H9 (cell line): ENCODE measurements at regions not wholly inside any gene's neighbourhood (a gene's known extent, or its start where the extent isn't known, plus 50 kb on each side); places are given as distances from the start of the nearest gene placed in this dataset.
A peak's percentile ranks its signal among the peaks of the same experiment; 100 is the strongest.

Source experiments
- DNase-seq: peaks from one replicate; pipeline ENCODE4 v3.0.0-alpha.2; 2017
- H2AFZ ChIP-seq: one replicate; pipeline ENCODE4 v1.6.1; 2013; ENCODE audit warnings: mild to moderate bottlenecking, low read length, control low read depth, moderate library complexity
- H2AK5ac ChIP-seq: 2 replicates; pipeline ENCODE4 v1.6.1; 2013; ENCODE audit warnings: low read length, control low read depth, mixed read lengths; ENCODE audit not compliant: insufficient read length
- H2BK120ac ChIP-seq: one replicate; pipeline ENCODE4 v1.6.1; 2013; ENCODE audit warnings: low read depth, mild to moderate bottlenecking, low read length, control low read depth, inconsistent platforms; ENCODE audit not compliant: poor library complexity, severe bottlenecking
- H2BK12ac ChIP-seq: 2 replicates; pipeline ENCODE4 v1.6.1; 2013; ENCODE audit warnings: low read length, control low read depth, mixed read lengths, low read depth; ENCODE audit not compliant: insufficient read length
- H2BK15ac ChIP-seq: 2 replicates; pipeline ENCODE4 v1.6.1; 2013; ENCODE audit warnings: low read depth, low read length, control low read depth
- H2BK20ac ChIP-seq: one replicate; pipeline ENCODE4 v1.6.1; 2013; ENCODE audit warnings: low read depth, mild to moderate bottlenecking, low read length, control low read depth, inconsistent platforms; ENCODE audit not compliant: poor library complexity, severe bottlenecking
- H2BK5ac ChIP-seq: 2 replicates; pipeline ENCODE4 v1.6.1; 2013; ENCODE audit warnings: low read length, control low read depth, mixed read lengths; ENCODE audit not compliant: insufficient read length
- H3K14ac ChIP-seq: 2 replicates; pipeline ENCODE4 v1.6.1; 2013; ENCODE audit warnings: low read length, control low read depth; ENCODE audit not compliant: insufficient read depth
- H3K18ac ChIP-seq: 2 replicates; pipeline ENCODE4 v1.6.1; 2013; ENCODE audit warnings: low read depth, mild to moderate bottlenecking, mixed read lengths, low read length, control low read depth; ENCODE audit not compliant: insufficient read length
- H3K23ac ChIP-seq: 2 replicates; pipeline ENCODE4 v1.6.1; 2013; ENCODE audit warnings: low read length, control low read depth, mixed read lengths, low read depth; ENCODE audit not compliant: insufficient read length
- H3K23me2 ChIP-seq: 2 replicates; pipeline ENCODE4 v1.6.1; 2013; ENCODE audit warnings: low read depth, mild to moderate bottlenecking, mixed read lengths, low read length, control low read depth; ENCODE audit not compliant: insufficient read length, poor library complexity, severe bottlenecking
- H3K27ac ChIP-seq: 2 replicates; pipeline ENCODE4 v1.5.1; 2013; ENCODE audit warnings: low read length, control low read depth, mixed read lengths, low read depth; ENCODE audit not compliant: insufficient read length
- H3K27me3 ChIP-seq: 2 replicates; pipeline ENCODE4 v1.6.1; 2013; ENCODE audit warnings: low read length, control low read depth, inconsistent platforms; ENCODE audit not compliant: insufficient read depth
- H3K4ac ChIP-seq: 2 replicates; pipeline ENCODE4 v1.6.1; 2013; ENCODE audit warnings: low read depth, mild to moderate bottlenecking, control low read depth, inconsistent platforms, low read length, moderate library complexity
- H3K4me1 ChIP-seq: 2 replicates; pipeline ENCODE4 v1.6.1; 2013; ENCODE audit warnings: low read length, control low read depth, inconsistent platforms; ENCODE audit not compliant: insufficient read depth
- H3K4me2 ChIP-seq: 2 replicates; pipeline ENCODE4 v1.6.1; 2013; ENCODE audit warnings: low read length, control low read depth, mixed read lengths; ENCODE audit not compliant: insufficient read length, insufficient read depth
- H3K56ac ChIP-seq: 2 replicates; pipeline ENCODE4 v1.6.1; 2013; ENCODE audit warnings: low read depth, mild to moderate bottlenecking, mixed read lengths, low read length, control low read depth; ENCODE audit not compliant: insufficient read length
- H3K79me1 ChIP-seq: 2 replicates; pipeline ENCODE4 v1.6.1; 2013; ENCODE audit warnings: low read depth, mild to moderate bottlenecking, moderate library complexity, low read length, control low read depth, inconsistent platforms; ENCODE audit not compliant: insufficient read depth, poor library complexity, severe bottlenecking
- H3K79me2 ChIP-seq: 2 replicates; pipeline ENCODE4 v1.6.1; 2013; ENCODE audit warnings: low read length, control low read depth, inconsistent platforms; ENCODE audit not compliant: insufficient read depth
- H3K9ac ChIP-seq: 2 replicates; pipeline ENCODE4 v1.6.1; 2013; ENCODE audit warnings: low read length, control low read depth, mixed read lengths; ENCODE audit not compliant: insufficient read length; ENCODE audit errors: extremely low read depth
- H3K9me3 ChIP-seq: one replicate; pipeline ENCODE4 v1.6.1; 2013; ENCODE audit warnings: low read depth, low read length, inconsistent platforms; ENCODE audit not compliant: control insufficient read depth
- H3T11ph ChIP-seq: one replicate; pipeline ENCODE4 v1.6.1; 2013; ENCODE audit warnings: mild to moderate bottlenecking, low read length, control low read depth, inconsistent platforms
- H4K20me1 ChIP-seq: one replicate; pipeline ENCODE4 v1.6.1; 2013; ENCODE audit not compliant: control insufficient read depth, insufficient read length, insufficient read depth
- H4K5ac ChIP-seq: 2 replicates; pipeline ENCODE4 v1.6.1; 2013; ENCODE audit warnings: low read depth, mild to moderate bottlenecking, mixed read lengths, low read length, control low read depth; ENCODE audit not compliant: insufficient read length
- H4K8ac ChIP-seq: replicated peaks from 2 replicates; pipeline ENCODE4 v1.6.1; 2013; ENCODE audit warnings: low read length, control low read depth, mixed read lengths, low read depth; ENCODE audit not compliant: insufficient read length
- H4K91ac ChIP-seq: 2 replicates; pipeline ENCODE4 v1.6.1; 2013; ENCODE audit warnings: low read depth, mild to moderate bottlenecking, moderate library complexity, mixed read lengths, low read length, control low read depth; ENCODE audit not compliant: insufficient read length
- H3K27ac Mint-ChIP-seq, 3 experiments: 2 replicates in 2 of 3; 3 replicates in 1 of 3; pipeline ENCODE4 v1.8.0; 2020 to 2021; ENCODE audit warnings: mixed read lengths in 3 of 3, mild to moderate bottlenecking in 1 of 3, moderate library complexity in 1 of 3
- H3K27me3 Mint-ChIP-seq: 2 replicates; pipeline ENCODE4 v1.8.0; 2021; ENCODE audit warnings: low read depth, mild to moderate bottlenecking, moderate library complexity, mixed read lengths
- H3K36me3 Mint-ChIP-seq, 3 experiments: 2 replicates in 2 of 3; 3 replicates in 1 of 3; pipeline ENCODE4 v1.8.0; 2020 to 2021; ENCODE audit warnings: low read depth in 3 of 3, mixed read lengths in 3 of 3; ENCODE audit not compliant: insufficient read depth in 1 of 3
- H3K4me1 Mint-ChIP-seq, 2 experiments: 2 replicates each; pipeline ENCODE4 v1.8.0; 2020; ENCODE audit warnings: mixed read lengths in 2 of 2
- H3K4me3 Mint-ChIP-seq, 2 experiments: 2 replicates in 1 of 2; 3 replicates in 1 of 2; pipeline ENCODE4 v1.8.0; 2020 to 2021; ENCODE audit warnings: mild to moderate bottlenecking in 2 of 2, mixed read lengths in 2 of 2, moderate library complexity in 1 of 2
- H3K9me3 Mint-ChIP-seq, 2 experiments: 2 replicates in 1 of 2; 3 replicates in 1 of 2; pipeline ENCODE4 v1.8.0; 2020; ENCODE audit warnings: mild to moderate bottlenecking in 2 of 2, mixed read lengths in 2 of 2, moderate library complexity in 1 of 2
- WGBS: extraction: QIAGEN DNeasy Blood & Tissue Kit; methylation state at CpG from one replicate; pipeline ENCODE4 v1.1.7; 2013; ENCODE audit warnings: missing lambda C conversion rate, low lambda C conversion rate, mixed read lengths; ENCODE audit not compliant: insufficient read length; ENCODE audit errors: extremely low coverage; 5-methylcytosine and 5-hydroxymethylcytosine counted together
- TF ChIP-seq, protein P1 (sequence below): fragments of 200-600 bp; sonication (generic); conservative IDR thresholded peaks from 3 replicates; pipeline ENCODE4 v1.8.0; 2021; ENCODE audit warnings: antibody characterized with exemption, mild to moderate bottlenecking

DNA sequence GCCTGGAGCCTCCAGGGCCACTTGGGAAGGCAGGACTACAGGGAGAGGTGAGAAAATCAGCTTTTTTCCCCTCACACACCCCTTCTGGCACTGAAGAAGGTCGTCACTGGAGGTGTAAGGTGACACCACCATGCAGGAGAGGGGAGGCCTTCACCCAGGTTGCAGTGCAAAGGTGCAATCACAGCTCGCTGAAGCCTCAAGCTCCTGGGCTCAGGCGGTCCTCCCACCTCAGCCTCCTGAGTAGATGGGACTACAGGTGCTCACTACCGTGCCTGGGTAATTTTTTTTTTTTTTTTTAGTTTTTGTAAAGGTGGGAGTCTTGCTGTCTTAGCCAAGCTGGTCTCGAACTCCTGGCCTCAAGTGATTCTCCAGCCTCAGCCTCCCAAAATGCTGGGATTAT lies 93.6 kb downstream of the TNFAIP2 start:
- H3K79me1 ChIP-seq = no peaks in the 10 kb centered on the region
- H3K23ac ChIP-seq = no peak overlapping the region
- TF ChIP-seq, protein P1, sequence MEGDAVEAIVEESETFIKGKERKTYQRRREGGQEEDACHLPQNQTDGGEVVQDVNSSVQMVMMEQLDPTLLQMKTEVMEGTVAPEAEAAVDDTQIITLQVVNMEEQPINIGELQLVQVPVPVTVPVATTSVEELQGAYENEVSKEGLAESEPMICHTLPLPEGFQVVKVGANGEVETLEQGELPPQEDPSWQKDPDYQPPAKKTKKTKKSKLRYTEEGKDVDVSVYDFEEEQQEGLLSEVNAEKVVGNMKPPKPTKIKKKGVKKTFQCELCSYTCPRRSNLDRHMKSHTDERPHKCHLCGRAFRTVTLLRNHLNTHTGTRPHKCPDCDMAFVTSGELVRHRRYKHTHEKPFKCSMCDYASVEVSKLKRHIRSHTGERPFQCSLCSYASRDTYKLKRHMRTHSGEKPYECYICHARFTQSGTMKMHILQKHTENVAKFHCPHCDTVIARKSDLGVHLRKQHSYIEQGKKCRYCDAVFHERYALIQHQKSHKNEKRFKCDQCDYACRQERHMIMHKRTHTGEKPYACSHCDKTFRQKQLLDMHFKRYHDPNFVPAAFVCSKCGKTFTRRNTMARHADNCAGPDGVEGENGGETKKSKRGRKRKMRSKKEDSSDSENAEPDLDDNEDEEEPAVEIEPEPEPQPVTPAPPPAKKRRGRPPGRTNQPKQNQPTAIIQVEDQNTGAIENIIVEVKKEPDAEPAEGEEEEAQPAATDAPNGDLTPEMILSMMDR = no peak
- no peak overlapping the region for H3K56ac ChIP-seq
- no peaks in the 10 kb centered on the region for H3K23me2 ChIP-seq
- no peak overlapping the region for H3K27ac Mint-ChIP-seq
- no peak overlapping the region for H2BK20ac ChIP-seq
- DNase-seq = peak; percentile 38
- H4K91ac ChIP-seq = no peak overlapping the region
- no peak overlapping the region for H2BK12ac ChIP-seq
- H3K18ac ChIP-seq = no peak overlapping the region
- H3K4ac ChIP-seq = no peak overlapping the region
- H3K4me3 Mint-ChIP-seq = no peak overlapping the region
- H3K14ac ChIP-seq = no peak overlapping the region
- H4K5ac ChIP-seq = no peak overlapping the region
- no peak overlapping the region for H2BK120ac ChIP-seq
- no peak overlapping the region for H3K4me2 ChIP-seq
- no peak overlapping the region for H2AK5ac ChIP-seq
- no peak overlapping the region for H2AFZ ChIP-seq
- no peak overlapping the region for H3T11ph ChIP-seq
- peaks cover 38% of the 10 kb centered on the region for H3K27me3 Mint-ChIP-seq
- no peaks in the 10 kb centered on the region for H3K9me3 Mint-ChIP-seq
- peaks cover 15 to 16% of the 10 kb centered on the region in 2 experiments for H3K4me1 Mint-ChIP-seq
- no peaks in the 10 kb centered on the region for H3K79me2 ChIP-seq
- no peaks in the 10 kb centered on the region for H3K9me3 ChIP-seq
- H2BK5ac ChIP-seq = no peak overlapping the region
- no peaks in the 10 kb centered on the region for H4K20me1 ChIP-seq
- H3K27ac ChIP-seq = no peak overlapping the region
- peaks cover 6% of the 10 kb centered on the region; the same call in 1 of the 2 replicates for H3K27me3 ChIP-seq
- WGBS = no CpG with 5 or more reads among the region's 5 CpGs
- H2BK15ac ChIP-seq = no peak overlapping the region
- no peaks in the 10 kb centered on the region for H3K4me1 ChIP-seq
- H3K36me3 Mint-ChIP-seq = no peaks in the 10 kb centered on the region
- no peak overlapping the region for H4K8ac ChIP-seq
- no peak overlapping the region for H3K9ac ChIP-seq
